RWPE1 (cell line): ENCODE measurements at regions not wholly inside any gene's neighbourhood (a gene's known extent, or its start where the extent isn't known, plus 50 kb on each side); places are given as distances from the start of the nearest gene placed in this dataset.
"Not testable (repeated sequence)": the region's sequence is repeated elsewhere in the genome, so short reads cannot be mapped to it uniquely, and the experiment has no call there.

Source experiments
- CTCF ChIA-PET: fragments of 350-600 bp; sonication (Branson Sonifier 250); formaldehyde crosslinking; extraction: SDS; loops from one replicate; lab custom pipeline; 2021; lab: Yijun Ruan, JAX
- POLR2A ChIA-PET: fragments of 400-600 bp; formaldehyde crosslinking; extraction: SDS; loops from one replicate; lab custom pipeline; 2020; ENCODE audit warnings: antibody characterized with exemption; ENCODE audit not compliant: low non-redundant PET; lab: Yijun Ruan, JAX
- DNase-seq: peaks from one replicate; pipeline ENCODE4 v3.0.0; 2012; ENCODE audit warnings: low spot score
- H3K27ac ChIP-seq: fragments of 450-650 bp; 2 replicates; pipeline ENCODE4 v1.5.1; 2017
- CTCF ChIP-seq: fragments of 450-650 bp; conservative IDR thresholded peaks from 2 replicates; pipeline ENCODE4 v1.5.1; 2017; ENCODE audit warnings: low read depth, mild to moderate bottlenecking

- TF ChIP-seq CTCF: no peak
- no peak for DNase-seq
- CTCF ChIA-PET: no interaction called here
- no peak overlapping the region for H3K27ac ChIP-seq
- POLR2A ChIA-PET: no interaction called here
Measured at GRCh38 chr3:110419096-110419495, 652.5 kb upstream of the NECTIN3 start.

- ChIA-PET POLR2A (no interaction called here), CTCF (no interaction called here)
- DNase-seq: no peak
- no peak for TF ChIP-seq CTCF
- no peak overlapping the region for H3K27ac ChIP-seq
Measured at GRCh38 chr3:110419601-110420000, 652.0 kb upstream of the NECTIN3 start.

GRCh38 chr3:110420158-110420641 is 651.4 kb upstream of the NECTIN3 start:
- ChIA-PET POLR2A (no interaction called here), CTCF (no interaction called here)
- DNase-seq: peak; percentile 42
- no peak overlapping the region for H3K27ac ChIP-seq
- no peak for TF ChIP-seq CTCF

GRCh38 chr3:110423276-110423675 is 648.3 kb upstream of the NECTIN3 start:
- no peak for DNase-seq
- no peak overlapping the region for H3K27ac ChIP-seq
- TF ChIP-seq CTCF: no peak
- POLR2A ChIA-PET: no interaction called here
- CTCF ChIA-PET: no interaction called here

GRCh38 chr3:110430146-110430545 is 641.5 kb upstream of the NECTIN3 start:
- no peak for TF ChIP-seq CTCF
- CTCF ChIA-PET: interaction anchor here (0.6 kb wide), 1 partner anchor 93 kb away, joined by 3 read pairs; no protein-coding TSS in a partner anchor
- POLR2A ChIA-PET: no interaction called here
- H3K27ac ChIP-seq: no peak overlapping the region
- no peak for DNase-seq

- POLR2A ChIA-PET: no interaction called here
- CTCF ChIA-PET: no interaction called here
- TF ChIP-seq CTCF: no peak
- H3K27ac ChIP-seq: no peak overlapping the region
- no peak for DNase-seq
Measured at GRCh38 chr3:110436209-110436608, 635.4 kb upstream of the NECTIN3 start.

GRCh38 chr3:110440066-110440653 is 631.5 kb upstream of the NECTIN3 start:
- H3K27ac ChIP-seq, POLR2A ChIA-PET, DNase-seq: not testable (repeated sequence)
- CTCF ChIA-PET: interaction anchor here (0.6 kb wide), 1 partner anchor 18 kb away, joined by 3 read pairs; no protein-coding TSS in a partner anchor
